GM19043 (cell line): ENCODE measurements at regions not wholly inside any gene's neighbourhood (a gene's known extent, or its start where the extent isn't known, plus 50 kb on each side); places are given as distances from the start of the nearest gene placed in this dataset.

ENCODE experiments used
- ATAC-seq: cut with Tn5 transposase; IDR thresholded peaks from one replicate; pipeline ENCODE4 v1.9.1; 2021; ENCODE audit warnings: low read depth; ENCODE audit not compliant: unreplicated experiment

DNA sequence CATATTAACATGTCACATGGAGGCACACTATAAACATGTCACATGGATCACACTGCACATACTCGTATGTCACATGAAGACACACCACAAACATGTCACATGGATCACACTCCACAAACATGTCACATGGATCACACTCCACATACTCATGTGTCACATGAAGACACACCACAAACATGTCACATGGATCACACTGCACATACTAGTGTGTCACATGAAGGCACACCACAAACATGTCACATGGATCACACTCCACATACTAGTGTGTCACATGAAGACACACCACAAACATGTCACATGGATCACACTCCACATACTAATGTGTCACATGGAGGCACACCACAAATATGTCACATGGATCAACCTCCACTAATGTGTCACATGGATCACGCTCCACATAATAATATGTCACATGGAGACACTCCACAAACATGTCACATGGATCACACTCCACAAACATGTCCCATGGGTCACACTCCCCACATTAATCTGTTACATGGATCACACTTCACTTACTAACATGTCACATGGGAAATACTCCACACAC lies 195.6 kb upstream of the PFKP start:
- ATAC-seq: no peak

DNA sequence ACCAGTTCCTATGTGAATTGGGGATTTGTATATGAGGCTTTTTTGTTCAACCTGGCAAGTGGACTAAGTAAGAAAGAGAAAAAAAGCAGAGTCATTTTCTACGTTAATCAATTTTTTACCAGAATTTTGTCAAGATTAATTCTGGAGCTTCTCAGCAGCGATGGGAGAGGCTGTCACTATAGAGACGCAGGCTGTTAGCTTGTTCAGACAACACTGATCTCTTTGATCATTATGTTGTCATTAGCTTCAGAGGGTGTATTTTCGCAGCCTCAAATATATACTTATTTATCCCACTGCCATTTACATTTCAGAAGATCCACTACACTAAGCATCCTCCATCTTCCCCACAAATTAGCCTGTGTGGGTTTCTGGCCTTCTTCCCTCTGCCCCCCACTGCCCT lies 196.7 kb upstream of the PFKP start:
- ATAC-seq: no peak

DNA sequence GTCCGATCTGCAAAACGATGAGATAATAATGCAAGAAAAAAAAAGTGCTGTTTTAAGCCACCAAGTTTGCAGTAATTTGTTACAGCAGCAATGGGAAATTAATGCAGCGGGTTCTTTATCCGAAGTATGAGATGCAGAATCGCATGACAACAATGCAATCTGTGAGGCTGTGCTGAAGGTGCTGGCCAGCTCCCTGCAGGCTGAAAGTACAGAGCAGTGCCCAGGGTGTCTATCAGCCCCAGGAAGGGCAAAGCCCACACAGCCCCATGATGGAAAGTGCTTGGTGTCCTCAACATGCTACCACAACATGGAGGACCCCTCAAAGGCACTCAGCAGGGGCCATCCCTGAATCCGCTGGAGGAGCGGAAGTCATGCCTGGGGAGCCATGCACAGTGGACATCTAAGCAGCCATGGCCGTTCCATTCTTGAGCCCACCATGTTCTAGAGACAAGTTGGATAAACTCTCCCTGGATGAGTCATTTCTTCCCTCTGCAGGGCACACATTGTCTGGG lies 199.5 kb upstream of the PFKP start:
- no peak for ATAC-seq

DNA sequence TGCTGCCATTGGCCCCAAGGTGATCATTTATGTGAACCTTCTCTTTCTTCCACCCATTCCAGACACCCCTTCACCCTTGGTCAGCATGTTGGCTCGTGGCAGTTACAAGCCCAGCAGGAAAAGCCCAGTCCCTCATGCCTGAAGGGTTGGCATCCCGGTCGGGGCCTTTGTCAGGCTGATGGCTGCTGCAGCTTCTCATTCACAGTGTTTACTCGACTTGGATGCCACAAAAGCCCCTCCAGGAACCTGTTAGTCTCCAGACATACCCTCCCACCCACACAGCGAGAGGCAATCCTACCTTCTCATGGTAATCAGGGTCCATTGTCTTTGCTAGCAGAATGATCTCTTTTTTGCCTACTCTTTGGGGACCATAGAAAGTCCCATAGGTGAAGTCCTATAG lies 200.8 kb upstream of the PFKP start:
- ATAC-seq: no peak

DNA sequence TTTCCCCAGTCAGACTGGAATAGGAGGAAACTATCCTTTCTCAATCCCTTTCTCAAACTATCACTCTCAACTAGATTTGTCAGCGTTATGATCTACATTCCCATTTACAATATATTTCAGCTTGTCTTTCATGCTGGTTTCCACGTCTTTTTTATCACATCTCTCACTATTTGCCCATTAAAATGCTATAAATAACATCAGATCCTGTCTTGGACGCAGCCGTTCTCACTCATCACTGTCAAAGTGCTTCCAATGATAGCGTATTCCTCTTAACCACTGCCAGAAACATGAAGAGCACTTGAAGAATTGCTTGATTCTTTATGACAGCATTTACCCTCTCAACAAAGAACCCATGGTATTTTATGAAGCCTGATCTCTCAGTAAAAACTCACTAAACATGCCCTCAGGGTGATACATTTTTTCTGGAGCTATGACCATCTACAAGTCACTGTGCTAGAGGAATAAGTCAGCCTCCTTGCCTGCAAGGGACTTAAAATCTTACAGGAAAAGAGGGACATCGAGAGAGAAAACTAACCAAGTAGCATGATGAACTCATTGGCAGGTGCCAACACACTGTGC lies 205.6 kb upstream of the PFKP start:
- no peak for ATAC-seq

DNA sequence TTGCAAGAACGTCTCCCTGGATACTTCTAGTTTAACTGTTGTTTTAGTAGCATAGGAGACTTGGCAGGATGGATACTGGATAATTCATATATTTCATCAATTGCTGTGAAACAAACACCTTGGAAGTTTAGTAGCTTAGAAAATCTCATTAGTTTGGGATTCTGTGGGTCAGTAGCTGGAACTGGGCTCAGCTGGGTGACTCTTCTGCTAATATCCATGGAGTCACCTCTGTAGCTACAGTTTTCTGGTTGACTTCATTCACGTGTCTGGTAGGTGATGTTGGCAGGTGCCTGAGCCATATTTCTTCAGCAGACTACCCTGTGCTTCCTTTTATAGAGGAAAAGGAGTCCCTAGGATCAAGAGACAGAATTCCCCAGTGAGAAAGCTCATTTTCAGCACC lies 208.9 kb upstream of the PFKP start:
- ATAC-seq: no peak

DNA sequence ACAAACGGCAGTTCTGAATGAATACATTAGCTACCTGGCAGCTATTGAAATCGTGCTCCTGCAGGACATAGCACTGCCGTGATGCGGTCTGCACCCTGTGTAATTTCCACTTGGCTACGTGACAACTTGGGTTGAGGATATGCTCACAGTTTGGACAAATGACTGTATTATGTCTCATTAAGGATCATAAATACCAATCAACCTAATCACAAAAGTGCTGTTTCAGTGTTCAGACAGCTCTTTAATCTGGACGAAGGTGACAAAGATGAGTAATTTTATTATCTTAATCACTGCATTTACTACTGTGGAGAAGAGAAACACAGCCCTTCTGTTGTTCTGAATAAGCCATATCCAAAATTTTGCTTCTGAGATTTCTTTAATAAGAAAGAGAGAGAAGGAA lies 210.8 kb upstream of the PFKP start:
- ATAC-seq: no peak

DNA sequence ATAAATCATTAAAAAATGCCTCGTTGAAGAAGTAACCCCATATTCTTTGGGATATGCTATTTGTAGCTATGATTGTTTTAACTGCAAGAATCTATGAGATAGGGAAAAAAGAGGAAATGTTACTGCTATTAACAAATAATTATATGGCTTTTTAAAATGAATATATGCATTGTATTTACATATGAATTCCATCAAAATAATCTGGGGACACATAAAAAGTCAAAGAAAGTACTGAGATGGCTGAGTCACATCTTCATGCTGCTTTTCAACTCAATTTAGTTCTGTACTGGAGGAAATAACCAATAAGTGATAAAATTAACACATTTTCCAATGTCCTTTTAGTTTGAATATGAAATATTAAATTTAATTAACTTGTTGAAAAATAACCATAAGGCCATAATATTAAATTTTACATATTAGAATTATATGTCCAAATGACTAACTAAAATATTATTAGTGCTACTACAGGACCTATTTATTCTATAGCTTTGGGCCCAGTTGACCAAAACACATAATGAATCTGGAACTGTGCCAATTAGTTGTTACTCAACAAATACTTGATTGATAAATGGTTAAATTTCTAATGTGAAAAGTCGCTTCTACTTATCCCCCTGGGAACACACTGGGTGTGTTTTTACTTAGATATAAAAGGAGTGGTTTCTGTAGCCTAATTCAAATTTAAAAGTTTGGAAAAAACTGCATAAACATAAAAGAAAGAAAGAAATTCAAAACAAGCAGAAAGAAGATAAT lies 214.6 kb upstream of the PFKP start:
- no peak for ATAC-seq

DNA sequence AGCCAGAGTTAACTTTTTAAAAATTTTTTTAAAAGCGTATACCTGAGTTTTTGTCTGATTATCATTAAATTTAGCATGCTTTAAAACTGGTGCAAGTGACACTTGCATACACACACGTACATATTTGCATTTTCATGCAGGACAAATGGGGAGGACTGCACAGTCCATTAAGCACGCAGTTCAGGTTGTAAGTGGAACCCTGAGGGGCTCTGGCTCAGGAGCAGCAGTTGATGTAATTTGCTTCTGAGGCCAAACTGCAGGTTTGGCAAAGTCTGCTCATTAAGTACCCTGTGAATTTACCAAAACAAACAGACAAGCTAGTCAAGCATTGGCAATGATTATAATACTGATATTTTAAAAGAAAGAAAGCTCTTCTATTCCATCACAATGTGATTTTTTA lies 215.8 kb upstream of the PFKP start:
- no peak for ATAC-seq

DNA sequence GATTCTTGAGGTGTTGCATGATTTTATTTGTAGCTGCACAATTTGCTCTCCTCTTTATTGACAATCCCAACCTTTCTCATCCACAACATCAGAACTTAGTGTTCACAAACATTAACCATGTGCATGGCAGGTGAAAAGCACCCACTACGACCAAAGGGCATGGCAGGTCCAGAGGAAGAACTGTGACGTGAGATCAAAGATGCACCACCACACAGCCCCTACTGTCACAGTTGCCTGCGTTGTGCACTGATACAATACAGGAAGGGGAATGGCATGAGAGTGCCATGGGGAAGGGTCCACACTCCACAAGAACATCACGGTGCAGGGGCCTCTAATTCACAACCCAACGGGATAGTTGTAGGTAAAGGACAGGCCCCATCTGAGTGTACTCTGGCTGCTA lies 217.1 kb upstream of the PFKP start:
- ATAC-seq: no peak

DNA sequence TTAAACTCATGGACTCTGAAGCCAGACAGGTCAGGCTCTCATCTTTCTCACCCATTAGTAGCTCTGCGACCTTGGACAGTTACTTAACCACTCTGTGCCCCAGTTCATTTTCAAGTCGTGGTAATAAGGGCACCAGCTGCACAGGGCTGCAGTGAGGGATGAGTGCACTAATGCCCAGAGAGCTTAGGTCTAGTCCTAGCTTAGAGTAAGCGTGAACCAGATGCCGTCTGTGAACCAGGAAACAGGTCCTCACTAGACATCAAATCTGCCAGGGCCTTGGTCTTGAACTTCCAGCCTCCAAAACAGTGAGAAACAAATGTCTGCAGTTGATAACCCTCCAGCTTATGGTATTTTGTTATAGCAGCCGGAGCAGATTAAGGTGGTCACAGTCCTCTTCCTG lies 222.4 kb upstream of the PFKP start:
- ATAC-seq: no peak

DNA sequence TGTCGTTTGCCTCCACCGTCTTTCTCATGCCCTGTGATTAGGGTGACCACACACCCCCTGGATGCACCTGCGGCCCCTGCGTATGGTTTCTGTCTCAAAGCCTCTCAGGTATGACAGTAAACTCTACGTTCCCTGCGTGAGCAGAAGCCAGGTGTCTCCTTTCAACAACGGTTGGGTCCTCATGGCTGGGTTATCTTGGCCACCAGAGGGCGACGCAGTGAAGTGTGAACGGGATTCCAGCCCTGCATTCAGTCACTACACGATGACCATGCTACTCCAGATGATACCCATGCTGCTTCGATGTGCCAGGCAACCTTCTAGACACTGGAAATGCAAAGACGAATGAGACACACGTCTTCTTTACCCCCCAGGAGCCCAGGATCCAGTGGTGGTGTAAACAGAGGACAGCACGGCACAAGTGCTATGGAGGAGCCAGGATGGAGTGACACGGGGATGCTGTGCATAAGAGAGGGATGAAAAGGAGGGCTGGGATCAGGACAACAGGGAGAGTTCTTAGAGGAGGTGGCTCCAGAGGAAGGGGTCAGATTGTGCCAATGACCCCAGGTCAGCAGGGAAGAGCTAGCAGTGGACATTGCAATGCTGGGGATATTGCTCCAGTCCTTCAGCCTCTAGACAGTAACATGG lies 228.1 kb upstream of the PFKP start:
- ATAC-seq: no peak

DNA sequence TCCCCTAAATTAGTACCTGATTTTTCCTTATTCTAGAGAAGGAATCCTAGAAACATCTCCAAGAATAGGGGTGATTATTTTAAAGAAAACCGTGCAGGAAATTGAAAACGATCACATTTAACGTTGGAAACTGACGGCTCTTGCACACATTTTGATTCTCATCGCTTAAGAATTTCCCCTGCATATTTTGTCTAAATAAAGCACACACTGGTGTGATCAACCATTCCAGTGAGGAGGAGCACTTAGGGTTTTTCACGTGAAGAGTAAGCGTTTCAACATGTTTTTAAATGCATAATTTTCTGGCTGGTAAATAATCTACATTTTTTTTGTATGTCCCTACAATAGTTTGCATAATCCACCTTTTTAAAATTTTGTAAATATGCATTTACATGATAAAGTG lies 229.7 kb upstream of the PFKP start:
- ATAC-seq: no peak

DNA sequence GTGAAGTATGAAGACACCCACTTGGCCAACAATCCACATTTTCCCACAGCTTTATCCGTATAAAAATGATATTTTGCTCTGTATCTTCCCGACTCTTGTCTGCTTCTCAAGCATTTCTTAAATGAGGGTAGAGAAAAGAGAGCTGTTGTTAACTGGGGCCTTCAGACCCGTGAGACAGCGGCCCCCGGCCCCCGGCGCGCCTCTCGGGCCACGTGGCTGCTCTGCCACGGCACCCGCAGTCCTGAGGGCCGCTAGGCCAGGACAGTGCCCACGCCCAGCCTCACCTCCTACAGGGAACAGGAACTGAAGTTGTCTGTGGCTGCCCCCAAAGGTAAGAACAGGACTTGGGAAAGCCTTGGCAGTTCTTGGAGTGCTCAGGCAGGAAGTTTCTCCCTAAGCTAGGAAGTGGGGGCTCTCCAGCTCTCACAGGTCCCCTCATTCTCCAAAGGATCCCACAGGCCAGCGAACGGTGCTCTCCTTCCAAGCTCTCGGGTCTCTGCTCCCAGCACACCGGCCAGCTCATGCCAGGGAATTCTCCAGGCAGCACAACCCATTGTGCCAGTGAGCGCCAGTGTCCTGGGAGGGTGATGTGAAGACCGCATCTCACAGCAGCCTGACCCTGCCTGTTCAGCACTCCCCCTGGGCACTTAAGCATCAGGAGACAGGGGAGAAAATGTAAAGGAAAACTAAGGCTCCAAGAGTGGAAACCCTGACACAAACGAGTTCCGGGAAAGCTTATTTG lies 230.3 kb upstream of the PFKP start:
- ATAC-seq: no peak

DNA sequence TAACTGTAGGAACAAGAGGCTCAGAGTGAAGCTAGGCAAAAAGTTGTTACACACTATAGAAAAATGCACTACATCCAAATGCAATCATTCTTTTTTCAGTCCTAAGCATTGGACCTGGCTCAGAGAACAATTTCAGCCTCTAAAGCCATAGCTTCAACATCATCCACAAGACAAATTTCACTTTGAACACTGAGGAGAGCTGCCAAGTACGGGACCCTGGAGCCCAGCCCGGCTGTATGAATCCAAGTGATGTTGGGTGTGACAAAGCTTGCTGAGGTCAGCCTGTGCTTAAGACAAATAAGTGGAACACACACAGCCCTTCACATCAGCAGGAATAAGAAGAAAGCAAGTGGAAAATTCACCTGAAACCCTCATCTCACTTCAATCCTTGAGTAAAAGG lies 233.1 kb upstream of the PFKP start:
- no peak for ATAC-seq

DNA sequence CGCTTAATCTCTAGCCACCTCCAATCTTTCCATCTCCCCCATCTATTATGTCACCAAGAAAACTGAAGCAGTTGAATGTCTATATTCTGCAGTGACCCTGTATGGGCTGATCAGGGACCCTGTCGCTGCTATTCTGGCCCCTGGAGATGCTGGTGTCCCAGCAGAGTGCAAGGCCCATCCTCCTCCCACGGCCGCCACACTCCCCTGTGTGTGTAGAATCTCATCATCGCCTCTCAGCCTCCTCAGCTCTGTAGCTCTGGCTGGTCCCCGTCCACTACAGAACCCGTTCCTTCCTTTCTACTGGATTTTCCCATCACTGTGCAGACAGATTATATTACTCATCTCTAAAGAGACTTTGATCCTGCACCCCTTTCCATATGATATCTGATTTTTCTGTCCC lies 235.8 kb upstream of the PFKP start:
- ATAC-seq: no peak

DNA sequence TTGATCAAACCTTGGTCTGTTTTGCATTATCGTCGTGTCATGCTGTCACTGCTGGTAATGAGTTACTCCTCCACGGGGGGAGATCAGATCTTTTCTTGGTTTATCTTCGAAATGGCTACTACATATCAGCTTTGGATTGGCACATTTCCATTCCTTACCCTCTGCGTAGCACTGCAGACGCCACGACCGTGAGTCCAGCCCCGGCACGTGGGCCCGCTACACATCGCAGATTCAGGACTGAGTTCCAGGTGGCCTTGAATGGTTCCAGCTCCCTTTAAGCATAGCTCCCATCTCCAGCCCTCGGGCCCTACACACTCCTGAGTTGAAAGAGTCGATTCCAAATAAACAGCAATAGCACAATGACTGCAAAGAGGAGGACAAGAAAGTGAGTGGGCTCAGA lies 238.6 kb upstream of the PFKP start:
- no peak for ATAC-seq

DNA sequence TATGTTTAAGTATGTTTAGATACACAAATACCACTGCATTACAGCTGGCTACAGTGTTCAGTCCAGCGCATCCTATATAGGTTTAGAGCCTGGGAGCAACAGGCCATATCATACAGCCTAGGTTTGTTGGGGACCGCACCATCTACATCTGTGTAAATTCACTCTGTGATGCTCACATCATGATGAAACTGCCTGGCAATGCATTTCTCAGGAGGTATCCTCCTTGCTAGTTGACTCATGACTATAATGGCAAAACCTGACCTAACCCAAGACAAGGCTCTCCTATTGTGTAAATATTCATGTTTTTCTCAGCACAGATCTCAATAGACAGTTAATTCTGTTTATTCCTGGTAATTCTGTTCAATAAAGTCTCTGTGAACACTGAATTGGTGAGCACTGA lies 240.7 kb upstream of the PFKP start:
- no peak for ATAC-seq

DNA sequence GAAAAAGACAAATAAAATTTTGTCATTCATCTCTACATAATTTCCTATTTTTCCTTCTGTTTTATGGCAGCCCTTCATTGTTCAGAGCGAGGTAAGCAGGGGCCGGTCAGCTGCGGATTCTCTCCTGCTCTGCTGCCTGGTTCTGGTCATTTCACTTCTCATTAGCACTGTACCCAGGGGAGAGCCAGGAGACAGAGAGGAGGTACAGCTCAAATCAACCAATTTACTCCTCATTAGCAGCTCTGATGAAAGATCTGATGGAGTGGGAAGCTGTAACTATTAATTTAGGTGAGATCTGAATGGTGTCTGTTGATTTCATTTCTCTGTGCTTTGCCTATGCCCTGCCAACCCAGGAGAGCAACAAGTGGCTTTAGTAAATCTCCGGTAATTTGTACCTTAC lies 241.5 kb upstream of the PFKP start:
- ATAC-seq: no peak

DNA sequence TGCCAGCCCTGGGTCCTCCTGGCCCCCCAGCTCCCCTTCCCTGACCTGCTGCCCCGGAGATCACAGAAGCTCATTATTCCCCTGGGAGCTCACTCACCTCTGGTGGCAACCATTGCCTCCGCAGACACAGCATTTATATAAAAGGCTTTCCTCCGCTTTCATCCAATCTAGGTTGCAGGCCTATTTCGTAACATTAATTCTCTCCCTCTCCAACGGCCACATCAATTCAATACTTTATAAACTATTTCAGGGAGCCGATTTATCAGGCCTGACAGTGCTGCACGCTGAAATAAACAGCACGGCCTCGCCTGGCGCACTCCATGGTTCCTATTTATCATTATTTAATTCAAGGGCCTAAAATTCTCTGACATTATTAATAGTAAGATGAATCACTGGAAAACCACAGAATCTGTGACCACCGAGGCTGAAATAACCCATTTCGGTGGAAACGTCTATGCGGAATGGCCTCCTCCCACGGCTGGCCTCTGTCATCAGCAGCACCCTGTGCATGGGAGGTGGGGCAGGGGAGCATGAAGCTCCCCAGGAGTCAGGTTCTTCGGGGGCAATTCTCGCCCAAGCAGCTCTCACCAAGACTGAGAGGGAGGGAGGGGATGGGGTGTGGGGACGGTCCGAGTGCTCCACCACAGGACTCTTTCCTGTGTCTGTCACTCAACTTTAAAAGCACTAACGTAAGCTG lies 249.3 kb upstream of the PFKP start:
- ATAC-seq: no peak
